Kidney (tissue), 13 donors: ENCODE measurements at regions not wholly inside any gene's neighbourhood (a gene's known extent, or its start where the extent isn't known, plus 50 kb on each side); places are given as distances from the start of the nearest gene placed in this dataset.
A peak's percentile ranks its signal among the peaks of the same experiment; 100 is the strongest.

Experiments used
- DNase-seq, 5 donors: peaks; one replicate each; pipeline ENCODE4 v3.0.0-alpha.2; 2013 to 2020
- FAIRE-seq: peaks from 2 replicates; lab custom pipeline; 2012; peaks lifted over from hg19 to GRCh38; lab: Jason Lieb, UNC
- H3K27ac ChIP-seq, 2 donors: one replicate each; pipeline ENCODE4 v1.7.0; 2013; ENCODE audit warnings: low read depth in 2 of 2, low read length in 2 of 2, inconsistent platforms in 1 of 2
- H3K27me3 ChIP-seq: one replicate; pipeline ENCODE4 v1.7.1; 2013; ENCODE audit warnings: low read length, inconsistent platforms; ENCODE audit not compliant: control insufficient read depth, insufficient read depth
- H3K36me3 ChIP-seq, 3 donors: one replicate each; pipeline versions ENCODE4 v1.7.0 to v1.7.1; 2013; ENCODE audit warnings: low read length in 3 of 3, control low read depth in 1 of 3, inconsistent platforms in 1 of 3; ENCODE audit not compliant: insufficient read depth in 3 of 3, control insufficient read depth in 2 of 3
- H3K4me1 ChIP-seq, 3 donors: one replicate each; pipeline versions ENCODE4 v1.7.0 to v1.7.1; 2013; ENCODE audit warnings: low read length in 3 of 3, inconsistent platforms in 1 of 3, low read depth in 1 of 3; ENCODE audit not compliant: control insufficient read depth in 2 of 3, insufficient read depth in 2 of 3
- H3K4me3 ChIP-seq, 3 donors: one replicate each; pipeline versions ENCODE4 v1.7.0 to v1.8.1; 2013; ENCODE audit warnings: low read length in 3 of 3, control low read depth in 1 of 3, inconsistent platforms in 1 of 3
- H3K9ac ChIP-seq, 3 donors: one replicate each; pipeline versions ENCODE4 v1.7.0 to v1.7.1; 2013; ENCODE audit warnings: low read length in 3 of 3, control low read depth in 1 of 3, inconsistent platforms in 1 of 3
- H3K9me3 ChIP-seq, 3 donors: one replicate each; pipeline versions ENCODE4 v1.7.0 to v1.7.1; 2013; ENCODE audit warnings: low read length in 3 of 3, control low read depth in 1 of 3, inconsistent platforms in 1 of 3; ENCODE audit not compliant: control insufficient read depth in 2 of 3, insufficient read depth in 1 of 3
- CTCF ChIP-seq: IDR thresholded peaks from 3 replicates; pipeline ENCODE4 v1.5.1; 2012; ENCODE audit warnings: mild to moderate bottlenecking, moderate library complexity, borderline replicate concordance; ENCODE audit not compliant: insufficient read depth; ENCODE audit errors: extremely low read depth
- intact Hi-C: fragments of 100-400 bp; cut with DNase I; formaldehyde crosslinking; loops from one replicate; pipeline ENCODE4 v1.11.1; 2022
- donor health status: control.
- donor health status: control.
- donor health status: control.
- donor health status: control.
- donor health status: control.
- donor health status: DM: yes; HTN: yes; CAD: no.
- donor health status: Normal renal cell carcinoma (clear cell type).

- Histone ChIP-seq H3K4me1 (no peaks in the 10 kb centered on the region), H3K27me3 (no peaks in the 10 kb centered on the region), H3K9me3 (peaks cover 0 to 3% (median 0%) of the 10 kb centered on the region in 3 donors), H3K4me3 (no peak overlapping the region), H3K36me3 (no peaks in the 10 kb centered on the region), H3K27ac (no peak overlapping the region), H3K9ac (no peak overlapping the region)
- intact Hi-C loops = no loop called here
- no peak for TF ChIP-seq CTCF
- FAIRE-seq (no peak), DNase-seq (no peak)
Measured at GRCh38 chr9:1938135-1938534, 77.0 kb upstream of the SMARCA2 start.

- Histone ChIP-seq H3K9me3 (peaks cover 0 to 3% (median 0%) of the 10 kb centered on the region in 3 donors), H3K27ac (no peak overlapping the region), H3K36me3 (no peaks in the 10 kb centered on the region), H3K27me3 (no peaks in the 10 kb centered on the region), H3K4me1 (no peaks in the 10 kb centered on the region), H3K4me3 (no peak overlapping the region), H3K9ac (no peak overlapping the region)
- DNase-seq = no peak
- TF ChIP-seq CTCF = no peak
- FAIRE-seq = no peak
- intact Hi-C loops = no loop called here
Measured at GRCh38 chr9:1938675-1939170, 76.4 kb upstream of the SMARCA2 start.

GRCh38 chr9:1939466-1939865 lies 75.7 kb upstream of the SMARCA2 start:
- no peak for TF ChIP-seq CTCF
- no peaks in the 10 kb centered on the region for H3K4me1 ChIP-seq
- intact Hi-C loops = no loop called here
- DNase-seq (no peak), FAIRE-seq (no peak)
- no peak overlapping the region for H3K4me3 ChIP-seq
- no peak overlapping the region for H3K27ac ChIP-seq
- no peaks in the 10 kb centered on the region for H3K27me3 ChIP-seq
- no peak overlapping the region for H3K9ac ChIP-seq
- no peaks in the 10 kb centered on the region for H3K36me3 ChIP-seq
- H3K9me3 ChIP-seq = peaks cover 0 to 3% (median 0%) of the 10 kb centered on the region in 3 donors

- H3K4me1 ChIP-seq = no peaks in the 10 kb centered on the region
- no peak overlapping the region for H3K4me3 ChIP-seq
- H3K36me3 ChIP-seq = no peaks in the 10 kb centered on the region
- H3K9ac ChIP-seq = no peak overlapping the region
- H3K27ac ChIP-seq = no peak overlapping the region
- no peaks in the 10 kb centered on the region for H3K27me3 ChIP-seq
- peaks cover 0 to 3% (median 0%) of the 10 kb centered on the region in 3 donors for H3K9me3 ChIP-seq
- intact Hi-C loops = no loop called here
- FAIRE-seq (no peak), DNase-seq (peak in 1 of 5 donors; percentile 26)
- peak; percentile 57 for TF ChIP-seq CTCF
Measured at GRCh38 chr9:1939926-1940368, 75.2 kb upstream of the SMARCA2 start.
